Hypothalamus (tissue), 51 donors: ENCODE measurements at regions not wholly inside any gene's neighbourhood (a gene's known extent, or its start where the extent isn't known, plus 50 kb on each side); places are given as distances from the start of the nearest gene placed in this dataset.

Experiments used
- DNase-seq, 51 donors: peaks; one replicate each; lab custom pipeline; 2025; lab: John Stamatoyannopoulos, UW

- no peak for DNase-seq
Observed at GRCh38 chr13:38590796-38591507, 95.9 kb upstream of the FREM2 start.

- no peak for DNase-seq
Observed at GRCh38 chr13:38602266-38602665, 84.6 kb upstream of the FREM2 start.

- no peak for DNase-seq
Observed at GRCh38 chr13:38606699-38607535, 80.0 kb upstream of the FREM2 start.

GRCh38 chr13:38617936-38618335 lies 68.9 kb upstream of the FREM2 start:
- no peak for DNase-seq

- DNase-seq, result no peak
Observed at GRCh38 chr13:38618336-38618735, 68.5 kb upstream of the FREM2 start.

- no peak for DNase-seq
Observed at GRCh38 chr13:38618881-38619280, 68.0 kb upstream of the FREM2 start.

- DNase-seq, result no peak
Observed at GRCh38 chr13:38620876-38621275, 66.0 kb upstream of the FREM2 start.

GRCh38 chr13:38624822-38625221 lies 62.1 kb upstream of the FREM2 start:
- DNase-seq, result no peak

GRCh38 chr13:38628554-38628953 lies 58.3 kb upstream of the FREM2 start:
- DNase-seq, result no peak

GRCh38 chr13:38630780-38631179 lies 56.1 kb upstream of the FREM2 start:
- no peak for DNase-seq

GRCh38 chr13:38635030-38635429 lies 51.8 kb upstream of the FREM2 start:
- no peak for DNase-seq

GRCh38 chr13:38636073-38636472 lies 50.8 kb upstream of the FREM2 start:
- no peak for DNase-seq

GRCh38 chr13:38636761-38637160 lies 50.1 kb upstream of the FREM2 start:
- DNase-seq, result no peak
